Right hindlimb (tissue), 1 donor: ENCODE measurements at regions not wholly inside any gene's neighbourhood (a gene's known extent, or its start where the extent isn't known, plus 50 kb on each side); places are given as distances from the start of the nearest gene placed in this dataset.

Experiments
- DNase-seq: peaks from one replicate; pipeline ENCODE4 v3.0.0-alpha.2; 2018

DNA sequence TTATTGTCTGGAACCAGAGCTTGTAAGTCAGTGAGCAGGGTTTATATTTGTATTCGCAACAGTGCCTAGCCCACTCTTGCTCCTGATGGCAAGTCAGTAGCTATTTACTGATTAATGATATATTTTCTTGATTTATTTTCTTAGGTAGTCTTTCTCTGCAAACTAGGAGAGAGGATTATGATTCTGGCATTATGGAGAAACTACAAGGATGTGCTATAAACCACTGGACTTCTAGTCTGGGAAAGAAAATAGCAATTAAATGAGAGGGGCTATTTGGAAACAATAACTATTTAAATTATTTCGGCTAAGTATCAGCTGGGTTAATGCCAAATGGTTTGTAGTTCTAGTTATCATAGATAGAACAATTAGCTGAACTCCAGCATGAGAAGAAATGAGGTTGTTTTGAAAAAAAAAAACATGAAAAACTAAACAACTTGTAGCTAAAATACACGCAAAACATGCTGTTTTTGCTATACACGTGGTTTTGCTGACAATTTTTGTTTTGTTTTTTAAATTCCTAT, 304.9 kb upstream of the TCF21 start:
- no peak for DNase-seq

DNA sequence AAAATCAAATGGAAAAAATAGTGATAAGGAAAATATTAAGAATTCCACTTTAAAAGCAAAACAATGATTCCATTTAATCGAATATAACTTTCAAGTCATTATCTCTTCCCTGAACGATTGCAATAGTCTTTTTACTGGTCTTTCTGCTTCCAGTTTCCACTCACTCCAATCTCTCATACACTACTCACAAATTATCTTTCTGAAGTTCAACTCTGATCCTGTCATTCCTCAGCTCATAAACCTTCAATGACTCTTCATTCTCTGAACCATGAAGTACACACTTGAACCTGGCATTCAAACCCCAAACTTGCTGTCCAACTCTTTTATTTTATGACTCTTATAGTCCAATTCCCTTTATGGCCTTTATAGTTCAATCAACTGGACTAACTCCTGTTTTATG, 304.1 kb upstream of the TCF21 start:
- no peak for DNase-seq

DNA sequence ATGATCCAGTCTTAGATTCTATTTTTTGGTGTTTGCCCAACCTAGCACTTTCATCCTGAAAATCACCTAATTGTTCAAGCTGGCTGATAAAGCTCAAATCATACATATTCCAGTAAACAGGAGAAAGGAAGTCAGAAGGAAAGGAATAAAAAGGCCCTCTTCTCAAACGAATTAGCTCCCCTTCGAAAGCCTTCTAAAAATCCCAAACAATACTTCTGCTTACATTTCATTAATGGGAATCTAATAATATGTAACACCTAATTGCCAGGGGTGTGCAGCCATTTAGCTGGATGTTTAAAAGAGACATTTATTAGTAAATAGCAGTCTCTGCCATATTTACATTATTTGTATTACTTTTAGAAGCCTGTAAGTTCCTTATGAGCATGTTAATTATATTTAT, 302.9 kb upstream of the TCF21 start:
- no peak for DNase-seq

DNA sequence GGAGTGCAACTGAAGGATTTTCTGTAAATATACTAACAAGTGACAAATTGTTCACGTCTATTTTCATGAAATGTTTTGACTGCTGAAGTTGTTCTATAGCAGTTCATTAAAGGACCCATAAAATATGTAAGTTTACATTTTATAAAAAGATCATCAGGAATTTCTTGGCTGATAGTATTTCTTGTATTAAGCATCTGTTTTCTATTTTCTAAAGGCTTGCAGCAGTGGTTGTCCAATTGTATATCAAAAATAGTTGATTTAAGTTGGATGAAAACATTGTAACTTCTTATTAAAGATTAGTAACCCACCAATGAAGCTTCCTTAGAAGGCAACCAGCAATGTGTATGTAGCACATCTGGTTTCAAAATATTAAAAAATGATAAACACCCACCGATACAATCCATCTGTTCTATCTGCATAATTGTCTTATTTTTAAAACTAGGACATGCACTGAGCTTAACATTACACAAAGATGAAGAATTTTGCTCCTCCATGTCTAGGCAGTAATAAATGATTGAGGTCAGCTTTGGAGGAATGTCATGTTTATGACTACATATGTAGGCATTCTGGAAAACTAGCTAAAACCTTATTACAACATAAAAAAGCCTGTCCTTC, 301.3 kb upstream of the TCF21 start:
- no peak for DNase-seq

DNA sequence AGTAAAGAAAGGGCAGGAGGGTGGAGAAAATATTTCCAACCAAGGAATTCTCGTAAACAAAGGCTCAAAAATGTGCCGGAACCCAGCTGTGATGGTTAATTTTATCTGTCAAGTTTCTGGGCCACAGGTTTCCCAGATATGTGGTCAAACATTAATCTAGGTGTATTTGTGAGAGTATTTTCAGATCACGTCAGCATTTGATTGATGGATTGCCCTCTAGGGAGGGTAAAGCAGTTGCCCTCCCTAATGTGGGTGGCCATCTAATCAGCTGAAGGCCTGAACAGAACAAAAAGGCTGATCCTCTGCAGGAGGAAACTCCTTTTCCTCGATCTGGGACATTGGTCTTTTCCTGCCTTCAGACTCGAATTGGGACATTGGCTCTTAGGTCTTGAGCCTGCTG, 298.7 kb upstream of the TCF21 start:
- DNase-seq = no peak

DNA sequence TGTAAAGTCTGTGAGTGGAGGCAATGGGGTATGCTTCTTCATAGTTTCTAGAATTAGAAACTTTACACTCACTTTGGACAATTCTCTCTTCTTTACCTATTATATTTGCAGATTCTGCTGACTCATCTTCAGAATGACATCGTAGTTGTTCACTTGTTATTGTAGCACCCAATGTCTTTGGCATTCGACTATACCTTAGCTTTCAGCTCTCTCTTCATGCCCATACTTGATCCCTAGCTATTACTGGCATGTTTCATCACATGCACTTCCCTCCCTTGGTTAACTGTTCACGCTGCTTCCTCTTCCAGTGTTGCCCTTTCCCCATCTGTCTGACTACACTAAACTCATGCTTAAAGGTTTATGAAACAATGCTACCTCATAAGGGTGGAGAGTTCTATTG, 298.1 kb upstream of the TCF21 start:
- no peak for DNase-seq

DNA sequence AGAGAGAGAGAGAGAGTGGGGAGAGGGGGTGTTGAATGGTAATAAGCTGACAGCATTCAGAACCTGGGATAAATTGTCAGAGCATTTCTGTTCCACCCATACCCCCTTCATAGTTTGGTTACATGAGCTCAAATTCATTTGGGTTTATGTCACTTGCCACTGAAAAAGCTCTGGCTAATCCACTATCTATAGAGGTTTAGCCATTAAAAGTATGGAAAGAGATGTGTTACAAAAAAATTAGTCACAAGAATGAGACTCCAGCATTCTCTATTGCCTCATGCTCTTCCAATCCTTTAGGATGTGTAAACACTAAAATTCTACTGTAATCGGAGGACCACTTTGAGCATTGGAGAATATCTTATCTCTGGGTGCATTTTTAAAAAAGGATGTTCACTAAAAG, 297.6 kb upstream of the TCF21 start:
- DNase-seq = no peak

DNA sequence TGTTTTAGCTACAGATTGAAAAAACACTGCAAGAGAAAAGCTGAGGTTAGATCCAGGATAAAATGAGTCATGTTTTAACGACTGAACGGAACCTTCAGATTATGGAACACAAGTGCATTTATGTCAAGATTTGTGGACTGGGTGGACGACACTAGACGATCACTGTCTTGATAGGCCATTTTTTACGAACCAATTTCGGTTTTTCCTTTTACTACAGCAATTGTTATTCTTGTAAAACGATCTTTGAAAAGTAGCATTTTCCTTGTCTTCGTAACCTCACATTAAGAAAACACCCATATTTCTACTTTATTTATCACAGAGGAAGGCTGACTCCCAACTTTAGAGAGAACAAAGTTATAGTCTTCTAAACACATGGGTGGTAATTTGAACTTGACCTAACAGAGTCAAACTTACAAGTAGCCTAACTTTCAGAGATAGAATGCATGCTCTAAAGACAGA, 294.2 kb upstream of the TCF21 start:
- no peak for DNase-seq

DNA sequence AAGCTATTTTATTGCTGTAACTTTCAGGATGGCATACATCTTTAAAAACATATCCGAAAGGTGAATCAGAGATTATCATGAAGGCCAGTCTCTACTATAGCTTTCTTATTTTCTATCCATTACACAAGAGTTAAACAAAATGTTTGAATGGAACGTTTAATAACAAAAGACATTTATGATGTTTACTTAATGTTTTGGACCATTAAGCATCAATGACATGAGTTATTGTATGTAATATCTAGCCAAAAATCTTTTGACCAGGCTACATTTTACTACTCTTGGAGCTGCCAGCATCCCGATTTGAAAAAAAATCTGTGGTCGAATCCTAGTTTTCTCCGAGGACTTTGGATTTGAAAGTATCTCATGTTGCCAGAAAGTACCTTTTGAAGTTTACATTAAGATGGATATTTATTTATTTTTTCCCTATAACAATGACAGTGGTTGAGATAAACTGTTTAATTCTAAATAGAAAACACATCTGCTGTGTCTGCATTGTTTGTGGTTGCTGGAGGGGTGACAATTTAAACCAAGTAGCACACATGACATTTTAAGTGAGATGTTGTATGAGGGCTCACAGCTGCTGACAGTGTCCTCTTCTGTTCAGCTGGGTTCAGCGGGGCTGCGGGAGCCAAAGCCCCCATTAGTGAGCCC, 293.7 kb upstream of the TCF21 start:
- peak; percentile 26 for DNase-seq

DNA sequence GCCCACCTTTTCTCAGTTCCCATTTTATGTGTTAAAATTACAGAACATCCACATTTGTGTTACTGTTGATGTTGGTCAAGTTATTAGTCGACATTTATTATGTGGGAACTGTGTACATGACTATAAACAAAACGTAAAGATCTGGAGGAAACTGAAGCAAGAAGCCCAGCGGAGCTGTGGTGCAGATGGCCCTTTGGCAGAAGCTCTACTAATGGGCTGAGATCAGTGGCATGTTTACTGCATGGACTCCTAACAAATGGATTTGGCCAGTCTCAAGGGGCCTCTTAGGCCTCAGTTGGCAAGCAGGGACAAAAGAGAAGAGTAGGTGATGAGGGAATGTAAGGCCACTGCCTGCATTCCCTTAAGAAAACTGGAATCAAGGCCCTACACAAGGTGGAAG, 282.1 kb upstream of the TCF21 start:
- DNase-seq = no peak

DNA sequence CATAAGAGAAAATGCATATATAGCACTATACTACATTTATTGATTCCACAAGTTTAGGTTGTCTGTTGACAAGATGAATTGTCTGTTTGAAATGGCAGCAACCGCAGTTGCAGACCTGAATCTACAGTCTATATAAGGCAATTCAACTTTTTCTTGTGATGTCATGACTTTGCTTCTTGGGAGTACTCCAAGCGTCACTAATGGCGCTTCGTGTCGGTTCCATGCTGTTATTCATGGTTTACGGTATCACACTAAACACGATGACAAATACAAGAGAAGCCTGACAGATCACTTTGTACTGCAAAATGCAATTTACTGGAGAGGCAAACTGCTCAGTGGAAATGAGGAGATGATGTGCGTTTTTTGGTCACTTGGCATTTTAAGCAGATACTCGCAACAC, 280.3 kb upstream of the TCF21 start:
- no peak for DNase-seq

DNA sequence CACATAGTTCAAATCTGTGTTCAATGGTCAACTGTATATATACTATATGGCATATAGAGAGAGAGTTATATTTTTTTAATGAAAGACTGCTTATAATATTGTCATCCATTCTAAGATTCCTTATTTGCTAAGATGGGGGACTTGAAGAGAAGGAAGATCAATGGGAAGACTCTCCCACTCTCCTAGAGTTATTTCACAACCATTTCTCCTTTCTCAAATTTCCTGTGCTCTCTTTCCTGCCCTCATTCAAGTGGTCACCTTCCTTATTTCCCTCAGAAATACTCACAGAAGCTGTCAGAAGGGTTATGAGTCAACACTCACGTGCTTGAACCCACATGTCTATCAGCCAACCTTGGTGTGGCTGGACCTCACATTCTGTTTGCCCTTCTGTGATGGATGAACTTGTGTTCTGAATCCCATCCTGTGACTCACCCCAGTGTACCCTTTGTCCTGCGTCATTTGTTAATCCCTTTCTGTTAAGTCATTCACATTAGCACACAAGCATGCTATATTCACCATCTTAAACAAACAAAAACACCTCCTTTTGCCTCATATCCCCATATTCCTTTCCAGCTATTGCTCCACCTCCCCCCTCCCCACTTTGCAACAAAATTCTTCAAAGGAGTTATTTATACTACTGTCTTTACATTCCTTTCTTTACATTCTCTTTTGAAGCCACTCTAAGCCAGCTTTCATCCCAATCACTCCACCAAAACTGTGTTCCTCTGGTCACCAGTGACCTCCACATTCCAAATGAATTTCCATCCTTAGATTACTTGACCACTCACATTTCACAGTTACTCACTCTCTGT, 279.3 kb upstream of the TCF21 start:
- no peak for DNase-seq

DNA sequence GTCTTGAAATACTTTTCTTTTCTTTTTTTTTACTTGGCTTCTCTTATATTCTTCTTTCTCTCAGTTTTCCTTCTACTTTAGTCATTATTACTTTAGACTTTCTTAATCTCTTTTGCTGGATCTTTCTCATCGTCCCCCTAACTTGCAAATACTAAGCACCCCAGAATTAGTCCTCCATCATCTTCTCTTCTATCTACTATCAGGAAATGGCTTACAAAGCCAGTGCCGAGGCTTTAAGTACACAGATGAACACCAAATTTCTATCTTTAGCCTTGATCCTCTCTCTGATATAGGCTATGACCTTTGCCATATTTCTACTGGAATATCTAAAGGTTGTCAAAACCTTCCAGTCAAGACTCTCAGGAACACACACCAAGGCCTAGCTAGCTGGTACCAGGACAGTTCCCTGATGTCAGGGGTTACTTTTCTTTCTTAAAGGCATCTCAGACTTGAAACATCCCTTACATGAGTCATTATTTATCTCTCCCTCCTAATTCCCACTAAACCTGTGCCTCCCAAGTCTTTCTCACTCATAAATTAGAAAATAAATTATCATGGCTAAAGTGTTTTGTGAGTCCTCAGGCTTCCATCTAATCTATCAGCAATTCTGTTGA, 278.6 kb upstream of the TCF21 start:
- no peak for DNase-seq

DNA sequence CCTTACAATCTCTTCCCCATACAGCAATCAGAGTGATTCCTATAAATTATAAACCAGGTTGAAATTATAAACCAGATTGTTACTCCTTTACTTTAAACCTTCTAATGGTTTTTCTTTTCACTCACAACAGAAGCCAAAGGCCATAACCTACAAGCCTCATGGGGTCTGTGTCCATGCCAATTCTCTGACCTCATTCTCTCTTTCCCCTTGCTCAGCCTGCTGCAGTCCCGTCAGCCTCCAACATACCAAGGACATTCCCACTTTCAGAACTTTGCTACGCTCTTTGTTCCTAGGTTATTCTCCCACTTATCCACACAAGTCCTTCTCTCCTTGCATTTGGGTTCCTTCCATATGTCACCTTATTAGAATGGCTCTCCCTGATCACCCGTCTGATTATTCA, 277.9 kb upstream of the TCF21 start:
- DNase-seq = no peak

DNA sequence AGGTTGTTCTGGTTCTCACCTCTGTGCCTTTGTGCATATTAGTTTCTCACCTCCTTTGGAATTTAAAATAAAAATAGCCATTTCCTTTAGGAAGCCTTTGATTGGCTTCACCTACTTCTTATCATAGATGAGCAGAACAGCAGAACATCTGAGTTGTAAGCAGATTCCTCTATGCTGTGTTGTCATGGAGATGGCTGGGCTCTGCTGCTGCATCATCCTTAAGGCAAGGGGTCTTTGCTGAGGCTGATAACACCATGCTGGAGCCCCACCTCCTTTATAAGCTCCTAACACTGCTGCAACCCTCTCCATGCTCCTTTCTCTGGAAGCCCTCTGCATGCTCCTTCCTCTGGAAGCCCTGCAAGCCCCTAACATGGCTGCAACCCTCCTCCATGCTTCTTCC, 276.5 kb upstream of the TCF21 start:
- DNase-seq = no peak

DNA sequence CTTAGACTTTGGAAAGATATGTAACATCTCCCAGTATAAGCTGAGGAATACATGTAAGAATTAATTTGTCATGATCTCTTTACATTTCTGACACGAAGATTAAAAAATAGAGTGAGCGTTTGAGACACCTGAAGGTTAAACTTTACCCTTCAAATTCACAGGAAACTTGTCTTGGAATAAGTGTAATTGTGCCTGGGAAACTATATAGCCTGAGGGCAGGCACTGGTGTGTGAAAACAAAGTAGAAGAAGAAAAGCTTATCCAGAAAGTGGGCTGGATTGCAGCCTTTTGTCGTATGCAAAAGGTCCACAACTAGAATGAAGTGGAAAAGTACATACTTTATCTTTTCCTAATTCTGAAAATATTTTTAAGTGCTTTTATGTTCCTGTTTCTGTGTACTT, 275.7 kb upstream of the TCF21 start:
- DNase-seq = no peak

DNA sequence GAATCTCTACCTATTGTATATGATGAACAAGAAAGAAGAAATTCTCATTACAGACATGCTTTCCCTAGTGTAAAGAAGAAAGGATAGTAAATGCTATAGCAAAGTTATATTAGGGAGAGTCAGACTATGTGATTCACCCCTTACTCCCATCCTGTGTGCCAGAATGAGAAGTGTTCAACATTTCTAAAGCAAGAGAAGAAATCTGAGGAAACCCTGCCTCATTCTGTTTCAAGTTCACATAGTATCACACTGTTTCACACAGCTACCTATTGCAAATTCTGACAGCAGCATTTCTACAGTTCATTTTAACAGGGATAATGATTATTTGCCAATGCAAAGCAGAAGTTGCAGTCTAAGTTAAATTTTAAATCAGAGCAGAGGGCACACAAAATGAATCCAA, 267.2 kb upstream of the TCF21 start:
- no peak for DNase-seq

DNA sequence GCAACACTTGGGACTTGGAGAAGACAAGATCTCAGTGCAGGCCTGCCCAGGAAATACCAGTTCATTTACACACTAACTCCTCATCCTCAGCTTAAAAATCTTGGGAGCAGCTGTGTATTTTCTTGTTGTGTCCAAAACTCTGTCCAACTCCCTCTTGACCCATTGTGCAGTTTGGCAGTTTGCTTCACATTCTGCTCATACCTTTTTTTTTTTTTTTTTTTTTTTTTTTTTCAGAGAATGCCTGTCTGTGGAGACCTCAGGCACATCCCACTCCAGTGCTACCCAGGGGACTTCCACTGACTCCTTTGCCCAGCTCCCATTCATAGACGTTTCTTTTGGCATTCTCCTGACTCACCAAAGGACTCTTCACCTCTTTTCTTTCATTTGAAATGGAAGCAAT, 265.8 kb upstream of the TCF21 start:
- DNase-seq = peak; percentile 35

DNA sequence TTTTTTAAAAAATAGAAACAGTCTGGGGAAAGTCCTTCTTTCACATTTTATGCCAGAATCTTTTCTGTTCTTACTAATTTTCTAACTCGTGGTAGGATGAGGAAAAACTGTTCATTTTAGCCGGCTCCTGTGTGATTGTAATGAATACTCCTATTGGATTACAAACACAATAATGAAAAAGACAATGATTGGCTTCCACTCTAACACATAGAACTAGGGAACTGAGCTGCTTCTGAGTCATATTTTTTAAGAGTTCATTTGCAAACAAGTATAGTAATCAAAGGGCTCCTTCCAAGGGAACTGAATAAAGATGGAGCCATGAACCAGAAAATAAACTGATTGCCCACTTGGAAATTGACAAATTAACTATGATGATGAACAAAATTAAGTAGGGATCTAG, 265.3 kb upstream of the TCF21 start:
- DNase-seq = no peak

DNA sequence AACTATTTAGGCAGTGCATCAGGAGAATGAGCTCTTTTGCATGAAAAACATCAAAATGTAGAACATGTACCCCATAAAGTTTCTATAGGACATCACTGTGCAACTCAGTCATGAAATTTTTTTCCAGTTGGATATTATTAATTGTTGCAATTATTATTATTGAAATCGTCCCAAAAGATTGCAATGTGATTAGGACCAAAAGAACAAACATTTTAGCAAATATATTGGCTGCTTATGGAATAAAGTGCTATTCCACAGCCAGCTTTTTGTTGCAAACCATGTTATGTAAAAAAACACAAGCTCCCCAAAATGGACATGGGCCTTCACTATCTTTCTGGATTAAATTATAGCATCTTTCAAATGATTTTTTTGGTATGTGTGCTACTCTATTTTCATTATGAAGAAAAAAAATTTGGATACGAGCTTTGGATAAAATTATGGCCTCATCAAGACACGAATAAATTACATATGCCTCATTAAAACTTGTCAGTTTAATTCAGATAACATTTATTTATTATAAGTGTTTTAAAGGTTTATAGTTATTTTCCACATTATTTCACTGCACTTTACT, 262.7 kb upstream of the TCF21 start:
- DNase-seq = no peak

DNA sequence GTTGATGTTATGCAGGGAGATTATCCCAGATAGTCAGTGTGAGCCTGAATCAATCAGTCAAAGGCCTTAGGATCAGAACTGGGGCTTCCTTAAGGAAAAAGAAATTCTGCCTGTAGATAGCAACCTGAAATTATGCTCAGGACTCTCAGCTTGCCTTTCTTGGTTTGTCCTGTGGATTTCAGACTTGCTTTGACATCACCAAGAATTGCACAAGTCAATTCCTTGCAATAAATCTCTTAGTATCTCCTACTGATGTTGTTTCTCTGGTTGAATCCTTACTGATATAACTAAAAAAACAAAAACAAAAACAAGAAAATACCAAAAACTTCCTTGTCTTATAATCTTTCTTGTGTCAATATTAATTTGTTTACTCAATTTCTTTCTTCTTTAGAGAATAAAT, 258.9 kb upstream of the TCF21 start:
- DNase-seq = no peak

DNA sequence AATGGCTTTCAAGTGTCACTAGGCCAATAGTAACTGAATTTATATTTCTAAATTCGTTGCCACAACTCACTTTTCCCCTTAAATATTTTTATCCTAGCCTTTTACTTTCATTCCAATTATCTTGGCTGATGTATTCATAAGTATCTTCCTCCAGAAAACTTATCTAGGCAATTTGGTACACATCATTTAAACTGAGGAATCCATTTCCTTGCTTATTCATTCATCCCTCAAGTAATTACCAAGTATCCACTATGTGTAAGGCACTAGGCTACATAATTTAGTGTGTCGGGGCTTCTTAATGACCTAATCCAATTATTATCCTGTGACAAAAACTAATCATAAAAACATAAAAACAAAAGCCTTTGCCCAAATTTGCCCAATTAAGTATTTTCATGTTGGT, 258.3 kb upstream of the TCF21 start:
- no peak for DNase-seq

DNA sequence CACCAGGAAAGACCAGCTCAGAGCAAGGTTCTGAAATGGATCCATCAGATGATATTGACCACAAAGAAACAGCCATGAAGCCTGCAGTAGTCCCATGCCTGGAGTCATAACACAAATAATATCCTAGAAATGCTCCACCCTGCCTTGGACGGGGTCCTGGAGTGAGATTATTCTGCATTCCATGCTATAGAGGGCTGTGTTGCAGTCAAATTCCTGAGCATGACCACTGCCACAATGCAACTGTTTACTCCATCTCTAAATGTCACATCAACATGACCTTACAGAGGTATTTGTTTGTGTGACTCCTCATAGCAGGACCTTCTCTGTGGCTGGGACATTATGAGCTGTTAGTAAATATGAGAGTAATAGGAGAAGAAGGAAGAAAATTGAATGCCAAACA, 257.5 kb upstream of the TCF21 start:
- peak; percentile 30 for DNase-seq
